IMR-90 (cell line): ENCODE measurements at regions not wholly inside any gene's neighbourhood (a gene's known extent, or its start where the extent isn't known, plus 50 kb on each side); places are given as distances from the start of the nearest gene placed in this dataset.

Experiments
- ATAC-seq: fragments of 200-7000 bp; cut with Tn5 transposase; 2 replicates; pipeline ENCODE4 v1.9.1; 2020; ENCODE audit warnings: low read depth, mild to moderate bottlenecking, moderate library complexity
- BruUV-seq: library from RNA; stranded (reverse); fragments of 400-500 nt; replicated peaks from 2 replicates; lab custom pipeline; 2021; lab: Mats Ljungman, UMichigan
- CTCF ChIA-PET: fragments of 300-600 bp; formaldehyde crosslinking; extraction: SDS; loops from one replicate; lab custom pipeline; 2021; ENCODE audit warnings: antibody characterized with exemption; lab: Yijun Ruan, JAX
- POLR2A ChIA-PET: fragments of 300-600 bp; sonication (Branson Sonifier 250); formaldehyde crosslinking; loops from one replicate; lab custom pipeline; 2022; ENCODE audit warnings: antibody characterized with exemption; ENCODE audit not compliant: unreplicated experiment; lab: Charles Lee
- DNase-seq: peaks from one replicate; pipeline ENCODE4 v3.0.0; 2013
- H2AFZ ChIP-seq: replicated peaks from 2 replicates; pipeline ENCODE3; 2013; ENCODE audit warnings: low read length, mild to moderate bottlenecking; ENCODE audit not compliant: poor library complexity
- H2AK5ac ChIP-seq: 2 replicates; pipeline ENCODE4 v1.6.1; 2013; ENCODE audit warnings: low read depth, low read length, inconsistent platforms
- H2AK9ac ChIP-seq: replicated peaks from 2 replicates; pipeline ENCODE3; 2013; ENCODE audit warnings: mild to moderate bottlenecking, low read depth, low read length, moderate library complexity; ENCODE audit not compliant: poor library complexity
- H2BK120ac ChIP-seq: 2 replicates; pipeline ENCODE4 v1.6.1; 2013; ENCODE audit warnings: low read depth, low read length, inconsistent platforms
- H2BK15ac ChIP-seq: 3 replicates; pipeline ENCODE4 v1.6.1; 2013; ENCODE audit warnings: low read depth, low read length, inconsistent platforms
- H2BK20ac ChIP-seq: 2 replicates; pipeline ENCODE4 v1.6.1; 2013; ENCODE audit warnings: low read depth, mild to moderate bottlenecking, inconsistent platforms, low read length, moderate library complexity
- H2BK5ac ChIP-seq: 2 replicates; pipeline ENCODE4 v1.6.1; 2013; ENCODE audit warnings: mild to moderate bottlenecking, low read depth, low read length, inconsistent platforms; ENCODE audit not compliant: poor library complexity, severe bottlenecking
- H3K14ac ChIP-seq: replicated peaks from 2 replicates; pipeline ENCODE4 v1.6.1; 2013; ENCODE audit warnings: low read depth, low read length, inconsistent platforms
- H3K18ac ChIP-seq: 2 replicates; pipeline ENCODE4 v1.6.1; 2013; ENCODE audit warnings: low read depth, low read length, control low read depth
- H3K23ac ChIP-seq: 2 replicates; pipeline ENCODE4 v1.6.1; 2013; ENCODE audit warnings: low read depth, low read length, inconsistent platforms
- H3K27ac ChIP-seq: 2 replicates; pipeline ENCODE4 v1.5.1; 2013; ENCODE audit warnings: mild to moderate bottlenecking, control low read depth, low read length; ENCODE audit not compliant: insufficient read depth
- H3K27me3 ChIP-seq: 2 replicates; pipeline ENCODE4 v1.6.1; 2013; ENCODE audit warnings: low read length; ENCODE audit not compliant: control insufficient read depth, insufficient read depth
- H3K36me3 ChIP-seq: 2 replicates; pipeline ENCODE4 v1.6.1; 2013; ENCODE audit warnings: low read length, mixed read lengths; ENCODE audit not compliant: control insufficient read depth, insufficient read depth
- H3K4ac ChIP-seq: 2 replicates; pipeline ENCODE4 v1.6.1; 2013; ENCODE audit warnings: low read depth, low read length, inconsistent platforms
- H3K4me1 ChIP-seq: 2 replicates; pipeline ENCODE4 v1.6.1; 2013; ENCODE audit warnings: low read length, mixed read lengths; ENCODE audit not compliant: control insufficient read depth, insufficient read depth
- H3K4me2 ChIP-seq: 2 replicates; pipeline ENCODE4 v1.6.1; 2013; ENCODE audit warnings: low read depth, mild to moderate bottlenecking, control low read depth, low read length, moderate library complexity
- H3K4me3 ChIP-seq: 2 replicates; pipeline ENCODE4 v1.5.1; 2013; ENCODE audit warnings: low read depth, mild to moderate bottlenecking, control low read depth, low read length, moderate library complexity; ENCODE audit not compliant: insufficient read depth
- H3K56ac ChIP-seq: 2 replicates; pipeline ENCODE4 v1.6.1; 2013; ENCODE audit warnings: low read length, inconsistent platforms; ENCODE audit not compliant: insufficient read depth; ENCODE audit errors: extremely low read depth
- H3K79me1 ChIP-seq, 2 experiments: 2 replicates each; pipeline ENCODE4 v1.6.1; 2013; ENCODE audit warnings: low read length in 2 of 2, inconsistent platforms in 1 of 2, low read depth in 1 of 2
- H3K9ac ChIP-seq: 2 replicates; pipeline ENCODE4 v1.6.1; 2013; ENCODE audit warnings: low read depth, low read length, control low read depth
- H3K9me1 ChIP-seq: 2 replicates; pipeline ENCODE4 v1.6.1; 2013; ENCODE audit warnings: low read length, inconsistent platforms; ENCODE audit not compliant: insufficient read depth
- H3K9me3 ChIP-seq: 2 replicates; pipeline ENCODE4 v1.6.1; 2013; ENCODE audit warnings: low read length; ENCODE audit not compliant: control insufficient read depth, insufficient read depth
- H4K20me1 ChIP-seq: 2 replicates; pipeline ENCODE4 v1.6.1; 2013; ENCODE audit warnings: low read length, inconsistent platforms; ENCODE audit not compliant: insufficient read depth
- H4K5ac ChIP-seq: 2 replicates; pipeline ENCODE4 v1.6.1; 2013; ENCODE audit warnings: mild to moderate bottlenecking, low read depth, low read length, control low read depth
- H4K8ac ChIP-seq, 2 experiments: 2 replicates each; pipeline ENCODE4 v1.6.1; 2013; ENCODE audit warnings: low read depth in 2 of 2, low read length in 2 of 2, control low read depth in 1 of 2, inconsistent platforms in 1 of 2
- H4K91ac ChIP-seq: 2 replicates; pipeline ENCODE4 v1.6.1; 2013; ENCODE audit warnings: low read depth, low read length, inconsistent platforms; ENCODE audit not compliant: insufficient read depth
- CHD1 ChIP-seq: IDR thresholded peaks from 2 replicates; pipeline ENCODE4 v1.6.1; 2012; ENCODE audit warnings: low read depth, low read length, improper control_type of control experiment
- CTCF ChIP-seq: conservative IDR thresholded peaks from 2 replicates; pipeline ENCODE4 v1.5.1; 2012; ENCODE audit warnings: mild to moderate bottlenecking, low read depth, low read length, improper control_type of control experiment
- FOS ChIP-seq: fragments of 150-350 bp; IDR thresholded peaks from 2 replicates; pipeline ENCODE4 v1.6.1; 2016; ENCODE audit warnings: low read depth, low read length
- MAZ ChIP-seq: IDR thresholded peaks from 2 replicates; pipeline ENCODE4 v1.6.1; 2012; ENCODE audit warnings: low read depth, mild to moderate bottlenecking, low read length, improper control_type of control experiment, moderate library complexity, borderline replicate concordance
- MXI1 ChIP-seq: IDR thresholded peaks from 2 replicates; pipeline ENCODE4 v1.6.1; 2012; ENCODE audit warnings: low read depth, mild to moderate bottlenecking, low read length, moderate library complexity, borderline replicate concordance
- POLR2A ChIP-seq: IDR thresholded peaks from 2 replicates; pipeline ENCODE4 v1.6.1; 2012; ENCODE audit warnings: mild to moderate bottlenecking, low read depth, low read length
- RCOR1 ChIP-seq: IDR thresholded peaks from 2 replicates; pipeline ENCODE4 v1.6.1; 2012; ENCODE audit warnings: mild to moderate bottlenecking, low read length, improper control_type of control experiment; ENCODE audit not compliant: insufficient replicate concordance
- SMC3 ChIP-seq: fragments of 150-350 bp; IDR thresholded peaks from 2 replicates; pipeline ENCODE4 v1.6.1; 2016; ENCODE audit warnings: low read depth, mild to moderate bottlenecking, antibody characterized with exemption, low read length, moderate library complexity
- USF2 ChIP-seq: fragments of 150-350 bp; IDR thresholded peaks from 2 replicates; pipeline ENCODE4 v1.6.1; 2017; ENCODE audit warnings: mild to moderate bottlenecking, antibody characterized with exemption, low read length, low read depth
- WGBS, 2 experiments: methylation state at CpG; one replicate each; pipeline versions ENCODE4 v1.1.5 to v1.1.7; 2013; ENCODE audit warnings: missing lambda C conversion rate in 2 of 2; ENCODE audit not compliant: insufficient read length in 1 of 2; ENCODE audit errors: extremely low coverage in 2 of 2; 5-methylcytosine and 5-hydroxymethylcytosine counted together
- dilution Hi-C: fragments of 300-500 bp; cut with HindIII; formaldehyde crosslinking; loops from one replicate; pipeline ENCODE4 v1.14.3; 2018; ENCODE audit warnings: low sequenced_read_pairs; ENCODE audit not compliant: unreplicated experiment
- in situ Hi-C: fragments of 300-500 bp; cut with MboI; formaldehyde crosslinking; loops from 3 replicates; pipeline ENCODE4 v1.14.3; 2019; ENCODE audit warnings: low sequenced_read_pairs, inconsistent platforms, mixed read lengths
- intact Hi-C: fragments of 100-400 bp; cut with micrococcal nuclease; formaldehyde crosslinking; loops from 2 replicates; pipeline ENCODE4 v1.10.0; 2022

- Histone ChIP-seq H4K5ac (no peak overlapping the region), H3K9ac (no peak overlapping the region), H2AK9ac (no peak overlapping the region), H3K4ac (no peak overlapping the region), H3K4me2 (no peak overlapping the region), H2BK5ac (no peak overlapping the region), H3K14ac (no peak overlapping the region), H4K8ac (no peak overlapping the region), H2AFZ (no peak overlapping the region), H3K79me1 (no peaks in the 10 kb centered on the region), H2BK120ac (no peak overlapping the region), H4K20me1 (no peaks in the 10 kb centered on the region), H3K9me3 (no peaks in the 10 kb centered on the region), H3K56ac (no peak overlapping the region), H3K18ac (no peak overlapping the region), H3K27ac (no peak overlapping the region), H3K36me3 (no peaks in the 10 kb centered on the region), H2AK5ac (no peak overlapping the region), H3K9me1 (no peaks in the 10 kb centered on the region), H2BK20ac (no peak overlapping the region), H3K27me3 (no peaks in the 10 kb centered on the region; the same call in 1 of the 2 replicates), H3K4me3 (no peak overlapping the region), H4K91ac (no peak overlapping the region), H3K4me1 (no peaks in the 10 kb centered on the region), H3K23ac (no peak overlapping the region), H2BK15ac (no peak overlapping the region)
- no peak for ATAC-seq
- ChIA-PET CTCF (no interaction called here), POLR2A (no interaction called here)
- intact Hi-C loops = no loop called here
- no TSS peak for BruUV-seq
- in situ Hi-C loops = no loop called here
- DNase-seq = no peak
- no CpG with 5 or more reads among the region's 3 CpGs for WGBS, 2 experiments
- dilution Hi-C loops = no loop called here
- TF ChIP-seq RCOR1 (no peak), MXI1 (no peak), MAZ (no peak), USF2 (no peak), CTCF (no peak), FOS (no peak), POLR2A (no peak), CHD1 (no peak), SMC3 (no peak)
Observed at GRCh38 chr5:66333192-66333591, 189.1 kb downstream of the SREK1 start.
